Endodermal cell (in vitro differentiated cells): ENCODE measurements at regions not wholly inside any gene's neighbourhood (a gene's known extent, or its start where the extent isn't known, plus 50 kb on each side); places are given as distances from the start of the nearest gene placed in this dataset.

ENCODE experiments used
- DNase-seq: peaks from one replicate; pipeline ENCODE4 v3.0.0-alpha.2; 2017
- H3K27ac ChIP-seq: 2 replicates; pipeline ENCODE4 v1.5.1; 2013; ENCODE audit warnings: mild to moderate bottlenecking, low read depth, low read length, moderate library complexity
- H3K27me3 ChIP-seq: 2 replicates; pipeline ENCODE4 v1.6.1; 2013; ENCODE audit warnings: mild to moderate bottlenecking, low read length, moderate library complexity; ENCODE audit not compliant: insufficient read depth, control insufficient read depth, poor library complexity, severe bottlenecking
- H3K36me3 ChIP-seq: 2 replicates; pipeline ENCODE4 v1.7.0; 2013; ENCODE audit warnings: mild to moderate bottlenecking, low read length, moderate library complexity; ENCODE audit not compliant: control insufficient read depth, insufficient read depth
- H3K4me1 ChIP-seq: one replicate; pipeline ENCODE4 v1.7.0; 2013; ENCODE audit warnings: low read length; ENCODE audit not compliant: control insufficient read depth, insufficient read depth
- H3K4me3 ChIP-seq: 2 replicates; pipeline ENCODE4 v1.5.1; 2013; ENCODE audit warnings: mild to moderate bottlenecking, low read length, moderate library complexity
- H3K9ac ChIP-seq: 2 replicates; pipeline ENCODE4 v1.6.1; 2013; ENCODE audit warnings: mild to moderate bottlenecking, low read length, moderate library complexity; ENCODE audit not compliant: poor library complexity, severe bottlenecking; ENCODE audit errors: extremely low read depth
- H3K9me3 ChIP-seq: 2 replicates; pipeline ENCODE4 v1.6.1; 2013; ENCODE audit warnings: mild to moderate bottlenecking, low read length, moderate library complexity; ENCODE audit not compliant: control insufficient read depth
- H3K27ac Mint-ChIP-seq: 2 replicates; pipeline ENCODE4 v1.8.0; 2020; ENCODE audit warnings: mixed read lengths
- H3K27me3 Mint-ChIP-seq: 2 replicates; pipeline ENCODE4 v1.8.0; 2021; ENCODE audit warnings: mild to moderate bottlenecking, mixed read lengths; ENCODE audit not compliant: insufficient read depth
- H3K36me3 Mint-ChIP-seq: 2 replicates; pipeline ENCODE4 v1.8.0; 2020; ENCODE audit warnings: low read depth, mixed read lengths
- H3K4me1 Mint-ChIP-seq: 2 replicates; pipeline ENCODE4 v1.8.0; 2020; ENCODE audit warnings: mixed read lengths
- H3K4me3 Mint-ChIP-seq: 2 replicates; pipeline ENCODE4 v1.8.0; 2020; ENCODE audit warnings: mild to moderate bottlenecking, moderate library complexity, mixed read lengths
- H3K9me3 Mint-ChIP-seq: 2 replicates; pipeline ENCODE4 v1.8.0; 2020; ENCODE audit warnings: mild to moderate bottlenecking, mixed read lengths
- CTCF ChIP-seq: fragments of 200-600 bp; sonication (generic); conservative IDR thresholded peaks from 2 replicates; pipeline ENCODE4 v1.5.0; 2021; ENCODE audit warnings: antibody characterized with exemption, mild to moderate bottlenecking
- WGBS, 2 experiments: methylation state at CpG; one replicate each; pipeline versions ENCODE4 v1.1.5 to v1.1.7; 2013; ENCODE audit warnings: missing lambda C conversion rate in 2 of 2, mixed read lengths in 1 of 2; ENCODE audit not compliant: insufficient coverage in 1 of 2, insufficient read length in 1 of 2; 5-methylcytosine and 5-hydroxymethylcytosine counted together

- no peaks in the 10 kb centered on the region for H3K27me3 Mint-ChIP-seq
- WGBS, 2 experiments = 96 to 100% methylated on average over 1 to 2 of the region's 3 CpGs
- Histone ChIP-seq H3K27ac (peak overlapping the region; percentile 16), H3K27me3 (no peaks in the 10 kb centered on the region), H3K4me3 (no peak overlapping the region), H3K9me3 (no peaks in the 10 kb centered on the region), H3K9ac (no peak overlapping the region), H3K36me3 (no peaks in the 10 kb centered on the region), H3K4me1 (no peaks in the 10 kb centered on the region)
- no peak overlapping the region for H3K27ac Mint-ChIP-seq
- no peaks in the 10 kb centered on the region for H3K9me3 Mint-ChIP-seq
- no peaks in the 10 kb centered on the region for H3K36me3 Mint-ChIP-seq
- DNase-seq = no peak
- peaks cover 7% of the 10 kb centered on the region for H3K4me1 Mint-ChIP-seq
- no peak for TF ChIP-seq CTCF
- H3K4me3 Mint-ChIP-seq = no peak overlapping the region
These were observed 432.7 kb upstream of the ARHGEF26 start for GRCh38 chr3:153688301-153689120.

- no peaks in the 10 kb centered on the region for H3K36me3 ChIP-seq
- no peaks in the 10 kb centered on the region for H3K4me1 ChIP-seq
- Mint-ChIP-seq H3K4me3 (no peak overlapping the region), H3K36me3 (no peaks in the 10 kb centered on the region), H3K4me1 (peaks cover 2% of the 10 kb centered on the region), H3K9me3 (no peaks in the 10 kb centered on the region), H3K27ac (no peak overlapping the region), H3K27me3 (no peaks in the 10 kb centered on the region)
- TF ChIP-seq CTCF = no peak
- no peak overlapping the region for H3K9ac ChIP-seq
- 90 to 100% methylated on average over 1 to 3 of the region's 3 CpGs for WGBS, 2 experiments
- no peaks in the 10 kb centered on the region for H3K27me3 ChIP-seq
- no peak overlapping the region for H3K4me3 ChIP-seq
- no peak overlapping the region for H3K27ac ChIP-seq
- no peak for DNase-seq
- H3K9me3 ChIP-seq = no peaks in the 10 kb centered on the region
These were observed 428.0 kb upstream of the ARHGEF26 start for GRCh38 chr3:153693207-153693606.

GRCh38 chr3:153702106-153702505 lies 419.1 kb upstream of the ARHGEF26 start:
- Histone ChIP-seq H3K36me3 (no peaks in the 10 kb centered on the region), H3K4me1 (no peaks in the 10 kb centered on the region), H3K9me3 (no peaks in the 10 kb centered on the region), H3K4me3 (no peak overlapping the region), H3K9ac (no peak overlapping the region), H3K27me3 (no peaks in the 10 kb centered on the region), H3K27ac (no peak overlapping the region)
- Mint-ChIP-seq H3K36me3 (no peaks in the 10 kb centered on the region), H3K9me3 (peaks cover 1% of the 10 kb centered on the region), H3K4me1 (peaks cover 16% of the 10 kb centered on the region), H3K27ac (no peak overlapping the region), H3K27me3 (no peaks in the 10 kb centered on the region), H3K4me3 (no peak overlapping the region)
- DNase-seq = no peak
- TF ChIP-seq CTCF = no peak
